ENCODE measurements at regions not wholly inside any gene's neighbourhood (a gene's known extent, or its start where the extent isn't known, plus 50 kb on each side); places are given as distances from the start of the nearest gene placed in this dataset.

DNA sequence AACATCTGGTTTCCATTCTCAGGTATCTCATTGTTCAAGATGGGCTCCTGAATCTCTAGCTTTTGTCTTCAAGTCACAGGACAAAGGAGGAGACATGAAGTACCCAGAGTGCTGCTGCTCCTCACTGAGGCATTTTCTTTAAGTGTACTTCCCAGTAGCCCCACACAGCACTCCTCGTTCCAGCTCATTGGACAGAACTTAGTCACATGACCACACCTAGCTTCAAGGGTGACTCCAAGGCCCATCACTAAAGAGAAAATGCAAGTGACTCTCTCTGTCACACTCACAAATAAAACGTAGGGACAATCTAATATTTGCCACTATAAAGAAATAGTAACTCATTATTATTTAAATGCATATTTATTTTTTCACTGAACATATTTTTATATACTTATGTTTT is 58.3 kb upstream of the NEUROD6 start:
- Histone ChIP-seq H3K9me3 (no peaks in the 10 kb centered on the region), H3K27me3 (no peaks in the 10 kb centered on the region), H3K4me1 (no peaks in the 10 kb centered on the region), H3K4me3 (no peak overlapping the region), H3K36me3 (no peaks in the 10 kb centered on the region), H3K27ac (no peak overlapping the region)
- TF ChIP-seq POLR2A (IDR thresholded peaks at IDR 0.05) = no peak
- TF ChIP-seq, protein P1, sequence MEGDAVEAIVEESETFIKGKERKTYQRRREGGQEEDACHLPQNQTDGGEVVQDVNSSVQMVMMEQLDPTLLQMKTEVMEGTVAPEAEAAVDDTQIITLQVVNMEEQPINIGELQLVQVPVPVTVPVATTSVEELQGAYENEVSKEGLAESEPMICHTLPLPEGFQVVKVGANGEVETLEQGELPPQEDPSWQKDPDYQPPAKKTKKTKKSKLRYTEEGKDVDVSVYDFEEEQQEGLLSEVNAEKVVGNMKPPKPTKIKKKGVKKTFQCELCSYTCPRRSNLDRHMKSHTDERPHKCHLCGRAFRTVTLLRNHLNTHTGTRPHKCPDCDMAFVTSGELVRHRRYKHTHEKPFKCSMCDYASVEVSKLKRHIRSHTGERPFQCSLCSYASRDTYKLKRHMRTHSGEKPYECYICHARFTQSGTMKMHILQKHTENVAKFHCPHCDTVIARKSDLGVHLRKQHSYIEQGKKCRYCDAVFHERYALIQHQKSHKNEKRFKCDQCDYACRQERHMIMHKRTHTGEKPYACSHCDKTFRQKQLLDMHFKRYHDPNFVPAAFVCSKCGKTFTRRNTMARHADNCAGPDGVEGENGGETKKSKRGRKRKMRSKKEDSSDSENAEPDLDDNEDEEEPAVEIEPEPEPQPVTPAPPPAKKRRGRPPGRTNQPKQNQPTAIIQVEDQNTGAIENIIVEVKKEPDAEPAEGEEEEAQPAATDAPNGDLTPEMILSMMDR (IDR thresholded peaks at IDR 0.05) = no peak
- no peak for TF ChIP-seq EP300 (IDR thresholded peaks at IDR 0.05; ENCODE audit: low read depth)
- TF ChIP-seq POLR2AphosphoS5 (IDR thresholded peaks at IDR 0.05) = no peak
- 50 to 73% methylated on average over 1 to 2 of the region's 2 CpGs for WGBS, 2 donors (ENCODE audit: low coverage in 1 of 2)
- intact Hi-C loops (cut with DNase I; ENCODE audit: low total_unique reads) (no loop called here), in situ Hi-C loops (cut with MboI; ENCODE audit: low pct_ligation_motif_present in 1 of 4, low pct_unique_long_range_greater_than_20kb in 1 of 4, low sequenced_read_pairs in 3 of 4) (no loop called here)
- DNase-seq = no peak

GRCh38 chr7:31407178-31407676 is 66.7 kb upstream of the NEUROD6 start:
- 53 to 73% methylated on average over 2 of the region's 2 CpGs for WGBS, 2 donors (ENCODE audit: low coverage in 1 of 2)
- peaks cover 0 to 6% (median 0%) of the 10 kb centered on the region in 4 donors for H3K4me1 ChIP-seq
- H3K27me3 ChIP-seq = no peaks in the 10 kb centered on the region
- DNase-seq = no peak
- no peaks in the 10 kb centered on the region for H3K36me3 ChIP-seq
- TF ChIP-seq EP300 (IDR thresholded peaks at IDR 0.05; ENCODE audit: low read depth) (no peak), POLR2AphosphoS5 (IDR thresholded peaks at IDR 0.05) (no peak), POLR2A (IDR thresholded peaks at IDR 0.05) (no peak)
- TF ChIP-seq, protein P1 (IDR thresholded peaks at IDR 0.05) = no peak
- H3K9me3 ChIP-seq = no peaks in the 10 kb centered on the region
- H3K27ac ChIP-seq = no peak overlapping the region
- intact Hi-C loops (cut with DNase I; ENCODE audit: low total_unique reads) (no loop called here), in situ Hi-C loops (cut with MboI; ENCODE audit: low pct_ligation_motif_present in 1 of 4, low pct_unique_long_range_greater_than_20kb in 1 of 4, low sequenced_read_pairs in 3 of 4) (no loop called here)
- H3K4me3 ChIP-seq = no peak overlapping the region

DNA sequence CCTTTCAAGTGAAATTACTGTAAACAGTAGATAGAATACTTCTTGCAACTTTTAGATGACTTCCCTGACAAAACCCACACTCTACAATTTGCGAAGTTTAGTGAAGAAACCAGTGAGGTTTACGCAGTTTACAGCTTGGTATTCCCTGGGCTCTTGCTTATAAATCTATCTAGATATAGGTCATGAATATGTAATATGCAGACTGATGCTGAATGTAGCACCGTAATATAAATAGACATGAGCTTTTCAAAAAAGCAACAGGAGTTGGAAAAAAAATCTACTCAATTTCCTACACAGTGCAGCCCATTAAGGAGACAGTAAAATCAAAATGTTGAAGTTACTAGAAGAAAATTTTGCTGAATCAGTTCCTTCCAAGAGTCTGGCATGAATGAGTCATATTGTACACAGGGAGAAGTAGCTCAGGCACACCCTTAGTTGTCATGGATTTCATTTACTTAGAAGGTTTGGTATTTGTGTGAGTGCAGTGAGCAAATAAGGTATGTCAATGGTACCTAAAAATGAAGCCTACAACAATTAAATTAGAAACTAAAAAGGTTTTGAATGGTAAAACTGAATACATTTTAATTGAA is 67.7 kb upstream of the NEUROD6 start:
- no peak for TF ChIP-seq POLR2AphosphoS5 (IDR thresholded peaks at IDR 0.05)
- intact Hi-C loops (cut with DNase I; ENCODE audit: low total_unique reads) (no loop called here), in situ Hi-C loops (cut with MboI; ENCODE audit: low pct_ligation_motif_present in 1 of 4, low pct_unique_long_range_greater_than_20kb in 1 of 4, low sequenced_read_pairs in 3 of 4) (no loop called here)
- H3K4me3 ChIP-seq = no peak overlapping the region
- H3K36me3 ChIP-seq = no peaks in the 10 kb centered on the region
- H3K27me3 ChIP-seq = no peaks in the 10 kb centered on the region
- H3K27ac ChIP-seq = no peak overlapping the region
- peaks cover 0 to 6% (median 0%) of the 10 kb centered on the region in 4 donors for H3K4me1 ChIP-seq
- 54 to 68% methylated on average over 3 of the region's 3 CpGs for WGBS, 2 donors (ENCODE audit: low coverage in 1 of 2)
- H3K9me3 ChIP-seq = no peaks in the 10 kb centered on the region
- DNase-seq = no peak

DNA sequence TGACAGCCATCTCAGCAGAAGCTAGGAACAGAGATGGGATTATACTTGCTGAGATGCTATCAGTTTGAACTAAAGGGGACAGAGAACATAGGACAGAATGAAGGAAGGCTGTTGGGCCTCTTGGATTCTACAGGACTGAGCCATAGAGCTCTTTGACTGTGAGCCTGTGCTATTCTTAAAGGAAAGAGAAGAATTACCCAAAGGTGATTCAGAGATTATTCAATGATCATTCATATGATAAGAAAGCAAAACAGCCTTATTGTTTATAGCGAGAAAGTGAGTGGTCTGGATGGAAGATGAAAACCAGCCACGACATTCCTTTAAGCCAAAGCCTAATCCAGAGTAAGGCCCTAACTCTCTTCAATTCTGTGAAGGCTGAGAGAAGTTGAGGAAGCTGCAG is 69.7 kb upstream of the NEUROD6 start:
- Histone ChIP-seq H3K9me3 (no peaks in the 10 kb centered on the region), H3K4me1 (peaks cover 0 to 6% (median 0%) of the 10 kb centered on the region in 4 donors), H3K4me3 (no peak overlapping the region), H3K36me3 (no peaks in the 10 kb centered on the region), H3K27ac (no peak overlapping the region), H3K27me3 (no peaks in the 10 kb centered on the region)
- TF ChIP-seq EP300 (IDR thresholded peaks at IDR 0.05; ENCODE audit: low read depth) = no peak
- TF ChIP-seq, protein P1 (IDR thresholded peaks at IDR 0.05) = no peak
- TF ChIP-seq POLR2AphosphoS5 (IDR thresholded peaks at IDR 0.05) = no peak
- TF ChIP-seq POLR2A (IDR thresholded peaks at IDR 0.05) = no peak
- WGBS, 2 donors (ENCODE audit: low coverage in 1 of 2) = 76 to 96% methylated on average over 2 of the region's 2 CpGs
- DNase-seq = no peak
- intact Hi-C loops (cut with DNase I; ENCODE audit: low total_unique reads) (no loop called here), in situ Hi-C loops (cut with MboI; ENCODE audit: low pct_ligation_motif_present in 1 of 4, low pct_unique_long_range_greater_than_20kb in 1 of 4, low sequenced_read_pairs in 3 of 4) (no loop called here)

DNA sequence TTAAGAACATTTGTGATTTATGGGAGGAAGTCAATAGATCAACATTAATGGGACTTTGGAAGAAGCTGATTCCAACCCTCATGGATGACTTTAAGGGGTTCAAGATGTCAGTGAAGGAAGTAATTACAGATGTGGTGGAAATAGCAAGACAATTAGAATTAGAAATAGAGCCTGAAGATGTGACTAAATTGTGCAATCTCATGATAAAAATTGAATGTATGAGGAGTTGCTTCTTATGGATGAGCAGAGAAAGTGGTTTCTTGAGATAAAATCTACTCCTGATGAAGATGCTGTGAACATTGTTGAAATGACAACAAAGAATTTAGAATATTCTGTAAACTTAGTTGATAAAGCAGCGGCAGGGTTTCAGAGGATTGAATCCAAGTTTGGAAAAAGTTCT is 70.9 kb upstream of the NEUROD6 start:
- no peak for DNase-seq
- in situ Hi-C loops (cut with MboI; ENCODE audit: low pct_ligation_motif_present in 1 of 4, low pct_unique_long_range_greater_than_20kb in 1 of 4, low sequenced_read_pairs in 3 of 4) (no loop called here), intact Hi-C loops (cut with DNase I; ENCODE audit: low total_unique reads) (no loop called here)
- no peak for TF ChIP-seq POLR2AphosphoS5 (IDR thresholded peaks at IDR 0.05)
- TF ChIP-seq POLR2A (IDR thresholded peaks at IDR 0.05) = no peak
- TF ChIP-seq, protein P1 (IDR thresholded peaks at IDR 0.05) = no peak
- no peak for TF ChIP-seq EP300 (IDR thresholded peaks at IDR 0.05; ENCODE audit: low read depth)
- Histone ChIP-seq H3K9me3 (no peaks in the 10 kb centered on the region), H3K27me3 (no peaks in the 10 kb centered on the region), H3K36me3 (no peaks in the 10 kb centered on the region), H3K4me3 (no peak overlapping the region), H3K27ac (no peak overlapping the region), H3K4me1 (peaks cover 0 to 6% (median 0%) of the 10 kb centered on the region in 4 donors)
- 91 to 93% methylated on average over 1 of the region's 1 CpG for WGBS, 2 donors (ENCODE audit: low coverage in 1 of 2)

All from transverse colon (tissue), 4 donors.